CD14-positive monocyte (primary cell): ENCODE measurements at regions not wholly inside any gene's neighbourhood (a gene's known extent, or its start where the extent isn't known, plus 50 kb on each side); places are given as distances from the start of the nearest gene placed in this dataset.

Experiments used
- DNase-seq, 3 donors: peaks; one replicate each; pipeline ENCODE4 v3.0.0-alpha.2; 2011 to 2022
- H2AFZ ChIP-seq: 2 replicates; pipeline ENCODE4 v1.6.0; 2012; ENCODE audit warnings: mild to moderate bottlenecking, low read depth, low read length, inconsistent platforms; ENCODE audit not compliant: insufficient read depth, poor library complexity, severe bottlenecking
- H3K27ac ChIP-seq, 2 donors: 1 replicate in 1 of 2; 2 replicates in 1 of 2; pipeline ENCODE4 v1.5.1; 2012 to 2013; ENCODE audit warnings: low read length in 2 of 2, control low read depth in 1 of 2, inconsistent platforms in 1 of 2, low read depth in 1 of 2, mild to moderate bottlenecking in 1 of 2
- H3K27me3 ChIP-seq, 2 donors: one replicate each; pipeline versions ENCODE4 v1.6.0 to v1.6.1; 2011 to 2013; ENCODE audit warnings: low read length in 2 of 2; ENCODE audit not compliant: control insufficient read depth in 2 of 2, insufficient read depth in 2 of 2
- H3K36me3 ChIP-seq, 2 donors: replicated peaks in 1 of 2; 1 replicate in 1 of 2; 2 replicates in 1 of 2; pipeline versions ENCODE4 v1.5.1 to v1.6.1; 2012 to 2013; ENCODE audit warnings: low read length in 2 of 2, control low read depth in 1 of 2, inconsistent platforms in 1 of 2, mild to moderate bottlenecking in 1 of 2; ENCODE audit not compliant: insufficient read depth in 2 of 2, control insufficient read depth in 1 of 2
- H3K4me1 ChIP-seq, 2 donors: 1 replicate in 1 of 2; 2 replicates in 1 of 2; pipeline versions ENCODE4 v1.5.1 to v1.6.1; 2012 to 2013; ENCODE audit warnings: low read length in 2 of 2, control low read depth in 1 of 2, inconsistent platforms in 1 of 2, mild to moderate bottlenecking in 1 of 2, moderate library complexity in 1 of 2; ENCODE audit not compliant: insufficient read depth in 2 of 2, control insufficient read depth in 1 of 2
- H3K4me2 ChIP-seq: replicated peaks from 2 replicates; pipeline ENCODE3; 2012; ENCODE audit warnings: low read length, moderate library complexity, mild to moderate bottlenecking; ENCODE audit not compliant: poor library complexity, severe bottlenecking; ENCODE audit errors: extremely low read depth
- H3K4me3 ChIP-seq, 3 experiments: fragments of 200-600 bp in 1 of 3; sonication (generic) in 1 of 3; replicated peaks in 1 of 3; 1 replicate in 2 of 3; 2 replicates in 1 of 3; pipeline ENCODE4 v1.5.1; 2011 to 2013; ENCODE audit warnings: low read length in 3 of 3, mild to moderate bottlenecking in 3 of 3, control low read depth in 2 of 3, low read depth in 2 of 3, inconsistent platforms in 1 of 3, moderate library complexity in 1 of 3
- H3K79me2 ChIP-seq: 2 replicates; pipeline ENCODE4 v1.6.0; 2012; ENCODE audit warnings: mild to moderate bottlenecking, control low read depth, inconsistent platforms, low read length, moderate library complexity; ENCODE audit not compliant: insufficient read depth
- H3K9ac ChIP-seq: 2 replicates; pipeline ENCODE4 v1.6.0; 2017; ENCODE audit warnings: low read length, mild to moderate bottlenecking; ENCODE audit not compliant: insufficient read depth, poor library complexity, severe bottlenecking
- H3K9me3 ChIP-seq, 2 donors: replicated peaks in 1 of 2; 1 replicate in 1 of 2; 2 replicates in 1 of 2; pipeline versions ENCODE4 v1.5.1 to v1.6.1; 2012 to 2013; ENCODE audit warnings: low read length in 2 of 2, control low read depth in 1 of 2; ENCODE audit not compliant: control insufficient read depth in 1 of 2, insufficient read depth in 1 of 2
- H4K20me1 ChIP-seq: 2 replicates; pipeline ENCODE4 v1.6.0; 2012; ENCODE audit warnings: mild to moderate bottlenecking, low read length, control low read depth, moderate library complexity; ENCODE audit not compliant: insufficient read depth
- H3K27ac Mint-ChIP-seq, 7 donors: one replicate each; pipeline ENCODE4 v1.8.0; 2020; ENCODE audit warnings: mild to moderate bottlenecking in 7 of 7, mixed read lengths in 7 of 7, moderate library complexity in 6 of 7, inconsistent platforms in 2 of 7
- H3K27me3 Mint-ChIP-seq, 3 donors: one replicate each; pipeline ENCODE4 v1.8.0; 2021 to 2022; ENCODE audit warnings: low read depth in 3 of 3, mild to moderate bottlenecking in 3 of 3, mixed read lengths in 3 of 3, moderate library complexity in 3 of 3, inconsistent platforms in 1 of 3
- H3K36me3 Mint-ChIP-seq, 2 donors: one replicate each; pipeline ENCODE4 v1.8.0; 2020; ENCODE audit warnings: mixed read lengths in 2 of 2, inconsistent platforms in 1 of 2, mild to moderate bottlenecking in 1 of 2
- H3K4me1 Mint-ChIP-seq: one replicate; pipeline ENCODE4 v1.8.0; 2020; ENCODE audit warnings: mild to moderate bottlenecking, mixed read lengths
- H3K4me3 Mint-ChIP-seq, 2 donors: one replicate each; pipeline ENCODE4 v1.8.0; 2020; ENCODE audit warnings: mild to moderate bottlenecking in 2 of 2, mixed read lengths in 2 of 2, moderate library complexity in 1 of 2
- H3K9me3 Mint-ChIP-seq, 7 donors: one replicate each; pipeline ENCODE4 v1.8.0; 2020 to 2022; ENCODE audit warnings: mixed read lengths in 7 of 7, mild to moderate bottlenecking in 6 of 7, moderate library complexity in 6 of 7, inconsistent platforms in 2 of 7
- CTCF ChIP-seq: fragments of 200-600 bp; IDR thresholded peaks from one replicate; pipeline ENCODE4 v1.8.0; 2022; ENCODE audit warnings: antibody characterized with exemption, mild to moderate bottlenecking
- WGBS: methylation state at CpG from one replicate; pipeline ENCODE4 v1.1.5; 2013; ENCODE audit warnings: missing lambda C conversion rate; ENCODE audit not compliant: insufficient coverage; 5-methylcytosine and 5-hydroxymethylcytosine counted together
- intact Hi-C, 2 donors: fragments of 100-400 bp; cut with micrococcal nuclease; formaldehyde crosslinking; loops; one replicate each; pipeline versions ENCODE4 v1.15.0 to v1.15.1; 2023

GRCh38 chr6:3527651-3527977, 70.8 kb upstream of the SLC22A23 start:
- Histone ChIP-seq H3K4me3 (no peak overlapping the region), H3K4me2 (no peak overlapping the region), H3K27me3 (no peaks in the 10 kb centered on the region), H3K79me2 (no peaks in the 10 kb centered on the region), H3K36me3 (no peaks in the 10 kb centered on the region), H3K9me3 (no peaks in the 10 kb centered on the region), H3K4me1 (no peaks in the 10 kb centered on the region), H4K20me1 (no peaks in the 10 kb centered on the region), H3K27ac (no peak overlapping the region), H3K9ac (no peak overlapping the region), H2AFZ (no peak overlapping the region)
- Mint-ChIP-seq H3K27ac (no peak overlapping the region), H3K4me1 (no peaks in the 10 kb centered on the region), H3K27me3 (peaks cover 0 to 11% (median 9%) of the 10 kb centered on the region in 3 donors), H3K36me3 (no peaks in the 10 kb centered on the region), H3K9me3 (peaks cover 0 to 2% (median 0%) of the 10 kb centered on the region in 7 donors), H3K4me3 (no peak overlapping the region)
- intact Hi-C loops: no loop called here
- no peak for DNase-seq
- 60% methylated on average over 2 of the region's 4 CpGs for WGBS
- no peak for TF ChIP-seq CTCF

GRCh38 chr6:3526962-3527650, 70.3 kb upstream of the SLC22A23 start:
- H3K4me3 Mint-ChIP-seq: no peak overlapping the region
- H3K9me3 Mint-ChIP-seq: peaks cover 0 to 2% (median 0%) of the 10 kb centered on the region in 7 donors
- Histone ChIP-seq H3K79me2 (no peaks in the 10 kb centered on the region), H3K9me3 (no peaks in the 10 kb centered on the region), H4K20me1 (no peaks in the 10 kb centered on the region), H2AFZ (no peak overlapping the region), H3K4me3 (no peak overlapping the region), H3K27me3 (no peaks in the 10 kb centered on the region), H3K27ac (no peak overlapping the region), H3K4me2 (no peak overlapping the region), H3K9ac (no peak overlapping the region), H3K36me3 (no peaks in the 10 kb centered on the region), H3K4me1 (no peaks in the 10 kb centered on the region)
- DNase-seq: no peak
- H3K36me3 Mint-ChIP-seq: no peaks in the 10 kb centered on the region
- WGBS: 82% methylated on average over 2 of the region's 12 CpGs
- no peak for TF ChIP-seq CTCF
- H3K27me3 Mint-ChIP-seq: peaks cover 0 to 9% (median 9%) of the 10 kb centered on the region in 3 donors
- H3K27ac Mint-ChIP-seq: no peak overlapping the region
- no peaks in the 10 kb centered on the region for H3K4me1 Mint-ChIP-seq
- intact Hi-C loops: no loop called here
